GM12865 (cell line): ENCODE measurements at regions not wholly inside any gene's neighbourhood (a gene's known extent, or its start where the extent isn't known, plus 50 kb on each side); places are given as distances from the start of the nearest gene placed in this dataset.

Source experiments
- DNase-seq: peaks from one replicate; pipeline ENCODE4 v3.0.0; 2010; ENCODE audit warnings: low read depth
- H3K4me3 ChIP-seq: 2 replicates; pipeline ENCODE4 v1.5.1; 2011; ENCODE audit warnings: mild to moderate bottlenecking, low read depth, low read length, control low read depth
- CTCF ChIP-seq: IDR thresholded peaks from 2 replicates; pipeline ENCODE4 v1.5.1; 2011; ENCODE audit warnings: low read length, control low read depth, low read depth, inconsistent platforms; ENCODE audit not compliant: insufficient read depth; ENCODE audit errors: missing control alignments

GRCh38 chr4:22235698-22236097 is 280.2 kb downstream of the ADGRA3 start:
- no peak for DNase-seq
- H3K4me3 ChIP-seq = no peak overlapping the region
- TF ChIP-seq CTCF = no peak

- DNase-seq = no peak
Measured at GRCh38 chr4:22233230-22233629, 282.6 kb downstream of the ADGRA3 start.

GRCh38 chr4:22220965-22221364 is 272.4 kb upstream of the KCNIP4 start:
- H3K4me3 ChIP-seq = no peak overlapping the region
- no peak for TF ChIP-seq CTCF
- DNase-seq = no peak

More at GRCh38 chr4:22233230-22233629, 282.6 kb downstream of the ADGRA3 start:
- no peak for TF ChIP-seq CTCF
- no peak overlapping the region for H3K4me3 ChIP-seq

GRCh38 chr4:22217480-22217879 is 268.9 kb upstream of the KCNIP4 start:
- no peak for DNase-seq
- no peak for TF ChIP-seq CTCF
- no peak overlapping the region for H3K4me3 ChIP-seq

GRCh38 chr4:22216278-22216677 is 267.7 kb upstream of the KCNIP4 start:
- TF ChIP-seq CTCF = no peak
- no peak overlapping the region for H3K4me3 ChIP-seq

GRCh38 chr4:22215084-22215483 is 266.5 kb upstream of the KCNIP4 start:
- TF ChIP-seq CTCF = no peak
- no peak overlapping the region for H3K4me3 ChIP-seq
- no peak for DNase-seq

More at GRCh38 chr4:22216278-22216677, 267.7 kb upstream of the KCNIP4 start:
- no peak for DNase-seq

- DNase-seq = no peak
- H3K4me3 ChIP-seq = no peak overlapping the region
- no peak for TF ChIP-seq CTCF
Measured at GRCh38 chr4:22203711-22204011, 255.1 kb upstream of the KCNIP4 start.
